ENCODE measurements at regions not wholly inside any gene's neighbourhood (a gene's known extent, or its start where the extent isn't known, plus 50 kb on each side); places are given as distances from the start of the nearest gene placed in this dataset.

- H3K4me2 ChIP-seq (ENCODE audit: low read length) = no peak overlapping the region
- no peaks in the 10 kb centered on the region for H3K9me3 ChIP-seq (ENCODE audit: low read length)
- no peaks in the 10 kb centered on the region for H3F3A ChIP-seq (ENCODE audit: insufficient read depth, low read length, poor library complexity, severe bottlenecking)
- TF ChIP-seq CTCF (IDR thresholded peaks at IDR 0.05; ENCODE audit: poor library complexity, severe bottlenecking) (no peak), POLR2AphosphoS5 (IDR thresholded peaks at IDR 0.05) (no peak), RAD21 (conservative IDR thresholded peaks at IDR 0.05) (no peak), MXI1 (conservative IDR thresholded peaks at IDR 0.05; ENCODE audit: poor library complexity, severe bottlenecking) (no peak), EP300 (conservative IDR thresholded peaks at IDR 0.05; ENCODE audit: poor library complexity, severe bottlenecking) (no peak), TAF1 (IDR thresholded peaks at IDR 0.05; ENCODE audit: low read depth) (no peak), SMC3 (conservative IDR thresholded peaks at IDR 0.05; ENCODE audit: poor library complexity) (no peak)
- TF ChIP-seq, protein P1, sequence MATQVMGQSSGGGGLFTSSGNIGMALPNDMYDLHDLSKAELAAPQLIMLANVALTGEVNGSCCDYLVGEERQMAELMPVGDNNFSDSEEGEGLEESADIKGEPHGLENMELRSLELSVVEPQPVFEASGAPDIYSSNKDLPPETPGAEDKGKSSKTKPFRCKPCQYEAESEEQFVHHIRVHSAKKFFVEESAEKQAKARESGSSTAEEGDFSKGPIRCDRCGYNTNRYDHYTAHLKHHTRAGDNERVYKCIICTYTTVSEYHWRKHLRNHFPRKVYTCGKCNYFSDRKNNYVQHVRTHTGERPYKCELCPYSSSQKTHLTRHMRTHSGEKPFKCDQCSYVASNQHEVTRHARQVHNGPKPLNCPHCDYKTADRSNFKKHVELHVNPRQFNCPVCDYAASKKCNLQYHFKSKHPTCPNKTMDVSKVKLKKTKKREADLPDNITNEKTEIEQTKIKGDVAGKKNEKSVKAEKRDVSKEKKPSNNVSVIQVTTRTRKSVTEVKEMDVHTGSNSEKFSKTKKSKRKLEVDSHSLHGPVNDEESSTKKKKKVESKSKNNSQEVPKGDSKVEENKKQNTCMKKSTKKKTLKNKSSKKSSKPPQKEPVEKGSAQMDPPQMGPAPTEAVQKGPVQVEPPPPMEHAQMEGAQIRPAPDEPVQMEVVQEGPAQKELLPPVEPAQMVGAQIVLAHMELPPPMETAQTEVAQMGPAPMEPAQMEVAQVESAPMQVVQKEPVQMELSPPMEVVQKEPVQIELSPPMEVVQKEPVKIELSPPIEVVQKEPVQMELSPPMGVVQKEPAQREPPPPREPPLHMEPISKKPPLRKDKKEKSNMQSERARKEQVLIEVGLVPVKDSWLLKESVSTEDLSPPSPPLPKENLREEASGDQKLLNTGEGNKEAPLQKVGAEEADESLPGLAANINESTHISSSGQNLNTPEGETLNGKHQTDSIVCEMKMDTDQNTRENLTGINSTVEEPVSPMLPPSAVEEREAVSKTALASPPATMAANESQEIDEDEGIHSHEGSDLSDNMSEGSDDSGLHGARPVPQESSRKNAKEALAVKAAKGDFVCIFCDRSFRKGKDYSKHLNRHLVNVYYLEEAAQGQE (IDR thresholded peaks at IDR 0.05; ENCODE audit: borderline replicate concordance) = no peak
- no peaks in the 10 kb centered on the region for H4K20me1 ChIP-seq (ENCODE audit: insufficient read depth)
- H3K9ac ChIP-seq (ENCODE audit: low read length) = no peak overlapping the region
- H3K4me3 ChIP-seq (ENCODE audit: low read length) = no peak overlapping the region
- H3K79me2 ChIP-seq (replicated peaks; ENCODE audit: insufficient read depth, low read length) = no peaks in the 10 kb centered on the region
- no peaks in the 10 kb centered on the region for H3K36me3 ChIP-seq (ENCODE audit: insufficient read depth, low read length)
- H3K27ac ChIP-seq (ENCODE audit: low read length) = no peak overlapping the region
- H2AFZ ChIP-seq (ENCODE audit: low read depth, low read length) = no peak overlapping the region
- no peaks in the 10 kb centered on the region for H3K9me2 ChIP-seq (ENCODE audit: insufficient read depth, low read length)
- H3K27me3 ChIP-seq (ENCODE audit: insufficient read depth, low read depth, low read length) = no peaks in the 10 kb centered on the region
Observed at GRCh38 chr12:89970722-89971121, 262.1 kb upstream of the ATP2B1 start.

GRCh38 chr12:89969093-89969492, 260.5 kb upstream of the ATP2B1 start:
- H3K9me3 ChIP-seq (ENCODE audit: low read length) = no peaks in the 10 kb centered on the region
- H4K20me1 ChIP-seq (ENCODE audit: insufficient read depth) = no peaks in the 10 kb centered on the region
- TF ChIP-seq RAD21 (conservative IDR thresholded peaks at IDR 0.05) (no peak), CTCF (IDR thresholded peaks at IDR 0.05; ENCODE audit: poor library complexity, severe bottlenecking) (no peak), MXI1 (conservative IDR thresholded peaks at IDR 0.05; ENCODE audit: poor library complexity, severe bottlenecking) (no peak), POLR2AphosphoS5 (IDR thresholded peaks at IDR 0.05) (no peak), EZH2 (IDR thresholded peaks at IDR 0.05; ENCODE audit: borderline replicate concordance, insufficient read depth, low read length, poor library complexity, severe bottlenecking) (no peak), TAF1 (IDR thresholded peaks at IDR 0.05; ENCODE audit: low read depth) (no peak), SMC3 (conservative IDR thresholded peaks at IDR 0.05; ENCODE audit: poor library complexity) (no peak), EP300 (conservative IDR thresholded peaks at IDR 0.05; ENCODE audit: poor library complexity, severe bottlenecking) (no peak)
- TF ChIP-seq, protein P1 (IDR thresholded peaks at IDR 0.05; ENCODE audit: borderline replicate concordance) = no peak
- no peak overlapping the region for H3K4me3 ChIP-seq (ENCODE audit: low read length)
- H3F3A ChIP-seq (ENCODE audit: insufficient read depth, low read length, poor library complexity, severe bottlenecking) = no peaks in the 10 kb centered on the region
- no peaks in the 10 kb centered on the region for H3K79me2 ChIP-seq (replicated peaks; ENCODE audit: insufficient read depth, low read length)
- H3K27me3 ChIP-seq (ENCODE audit: insufficient read depth, low read depth, low read length) = no peaks in the 10 kb centered on the region
- H3K4me2 ChIP-seq (ENCODE audit: low read length) = no peak overlapping the region
- no peak overlapping the region for H3K27ac ChIP-seq (ENCODE audit: low read length)
- H3K36me3 ChIP-seq (ENCODE audit: insufficient read depth, low read length) = no peaks in the 10 kb centered on the region
- no peak overlapping the region for H2AFZ ChIP-seq (ENCODE audit: low read depth, low read length)
- H3K9me2 ChIP-seq (ENCODE audit: insufficient read depth, low read length) = no peaks in the 10 kb centered on the region
- H3K9ac ChIP-seq (ENCODE audit: low read length) = no peak overlapping the region

All from neural cell (in vitro differentiated cells).